ENCODE measurements at regions not wholly inside any gene's neighbourhood (a gene's known extent, or its start where the extent isn't known, plus 50 kb on each side); places are given as distances from the start of the nearest gene placed in this dataset.

GRCh38 chr14:86237733-86238132, 707.8 kb downstream of the FLRT2 start:
- POLR2A ChIA-PET, result no interaction called here
- no peaks in the 10 kb centered on the region for H3K27me3 Mint-ChIP-seq

GRCh38 chr14:86221755-86222154, 691.8 kb downstream of the FLRT2 start:
- no peaks in the 10 kb centered on the region for H3K36me3 Mint-ChIP-seq
- no peak overlapping the region for H3K27ac Mint-ChIP-seq
- no peaks in the 10 kb centered on the region for H3K4me1 Mint-ChIP-seq
- ATAC-seq (ENCODE audit: low read depth) (no peak), DNase-seq (no peak)
- H3K4me3 Mint-ChIP-seq, result no peak overlapping the region
- H3K9me3 Mint-ChIP-seq, result peaks cover 4% of the 10 kb centered on the region
- POLR2A ChIA-PET, result no interaction called here
- H3K27me3 Mint-ChIP-seq, result no peaks in the 10 kb centered on the region

More at GRCh38 chr14:86237733-86238132, 707.8 kb downstream of the FLRT2 start:
- Mint-ChIP-seq H3K4me1 (no peaks in the 10 kb centered on the region), H3K36me3 (no peaks in the 10 kb centered on the region), H3K4me3 (no peak overlapping the region), H3K27ac (no peak overlapping the region), H3K9me3 (peaks cover 7% of the 10 kb centered on the region)
- DNase-seq (no peak), ATAC-seq (ENCODE audit: low read depth) (no peak)

- H3K4me1 Mint-ChIP-seq, result no peaks in the 10 kb centered on the region
- H3K27me3 Mint-ChIP-seq, result no peaks in the 10 kb centered on the region
- H3K9me3 Mint-ChIP-seq, result peaks cover 4% of the 10 kb centered on the region
- POLR2A ChIA-PET, result no interaction called here
- no peak overlapping the region for H3K4me3 Mint-ChIP-seq
- no peak overlapping the region for H3K27ac Mint-ChIP-seq
- no peak for DNase-seq
- no peak for ATAC-seq (ENCODE audit: low read depth)
- no peaks in the 10 kb centered on the region for H3K36me3 Mint-ChIP-seq
Measured at GRCh38 chr14:86221000-86221399, 691.1 kb downstream of the FLRT2 start.

- Mint-ChIP-seq H3K27me3 (no peaks in the 10 kb centered on the region), H3K4me3 (no peak overlapping the region), H3K4me1 (no peaks in the 10 kb centered on the region), H3K36me3 (no peaks in the 10 kb centered on the region), H3K27ac (no peak overlapping the region), H3K9me3 (no peaks in the 10 kb centered on the region)
- DNase-seq (no peak), ATAC-seq (ENCODE audit: low read depth) (no peak)
- POLR2A ChIA-PET, result no interaction called here
Measured at GRCh38 chr14:86217523-86217922, 687.6 kb downstream of the FLRT2 start.

- Mint-ChIP-seq H3K27ac (no peak overlapping the region), H3K4me1 (peaks cover 5% of the 10 kb centered on the region), H3K36me3 (no peaks in the 10 kb centered on the region), H3K27me3 (no peaks in the 10 kb centered on the region), H3K4me3 (no peak overlapping the region), H3K9me3 (peaks cover 19% of the 10 kb centered on the region)
- POLR2A ChIA-PET, result no interaction called here
- ATAC-seq (ENCODE audit: low read depth), result no peak
- no peak for DNase-seq
Measured at GRCh38 chr14:86203843-86204242, 673.9 kb downstream of the FLRT2 start.

- no peak for DNase-seq
- Mint-ChIP-seq H3K4me1 (no peaks in the 10 kb centered on the region), H3K4me3 (no peak overlapping the region), H3K27me3 (no peaks in the 10 kb centered on the region), H3K27ac (no peak overlapping the region), H3K9me3 (peaks cover 10% of the 10 kb centered on the region), H3K36me3 (no peaks in the 10 kb centered on the region)
- no peak for ATAC-seq (ENCODE audit: low read depth)
- POLR2A ChIA-PET, result no interaction called here
Measured at GRCh38 chr14:86196471-86196870, 666.5 kb downstream of the FLRT2 start.

GRCh38 chr14:86193756-86194155, 663.8 kb downstream of the FLRT2 start:
- H3K36me3 Mint-ChIP-seq, result no peaks in the 10 kb centered on the region
- no peak overlapping the region for H3K4me3 Mint-ChIP-seq
- POLR2A ChIA-PET, result no interaction called here
- DNase-seq (no peak), ATAC-seq (ENCODE audit: low read depth) (no peak)
- peaks cover 1% of the 10 kb centered on the region for H3K9me3 Mint-ChIP-seq
- no peaks in the 10 kb centered on the region for H3K27me3 Mint-ChIP-seq
- H3K4me1 Mint-ChIP-seq, result no peaks in the 10 kb centered on the region
- no peak overlapping the region for H3K27ac Mint-ChIP-seq

GRCh38 chr14:86179980-86180379, 650.0 kb downstream of the FLRT2 start:
- Mint-ChIP-seq H3K9me3 (peaks cover 3% of the 10 kb centered on the region), H3K4me1 (no peaks in the 10 kb centered on the region), H3K4me3 (no peak overlapping the region), H3K27ac (no peak overlapping the region), H3K27me3 (no peaks in the 10 kb centered on the region), H3K36me3 (no peaks in the 10 kb centered on the region)
- ATAC-seq (ENCODE audit: low read depth) (no peak), DNase-seq (no peak)
- POLR2A ChIA-PET, result no interaction called here

GRCh38 chr14:86168371-86168770, 638.4 kb downstream of the FLRT2 start:
- Mint-ChIP-seq H3K4me1 (no peaks in the 10 kb centered on the region), H3K27me3 (no peaks in the 10 kb centered on the region), H3K36me3 (no peaks in the 10 kb centered on the region), H3K27ac (no peak overlapping the region), H3K9me3 (peaks cover 7% of the 10 kb centered on the region), H3K4me3 (no peak overlapping the region)
- ATAC-seq (ENCODE audit: low read depth) (no peak), DNase-seq (no peak)
- POLR2A ChIA-PET, result no interaction called here

- Mint-ChIP-seq H3K9me3 (peaks cover 5% of the 10 kb centered on the region), H3K36me3 (no peaks in the 10 kb centered on the region), H3K27me3 (no peaks in the 10 kb centered on the region), H3K4me3 (no peak overlapping the region), H3K4me1 (no peaks in the 10 kb centered on the region), H3K27ac (no peak overlapping the region)
- DNase-seq (no peak), ATAC-seq (ENCODE audit: low read depth) (no peak)
- POLR2A ChIA-PET, result no interaction called here
Measured at GRCh38 chr14:86166541-86166940, 636.6 kb downstream of the FLRT2 start.

GRCh38 chr14:86153480-86153879, 623.5 kb downstream of the FLRT2 start:
- peaks cover 4% of the 10 kb centered on the region for H3K9me3 Mint-ChIP-seq
- no peaks in the 10 kb centered on the region for H3K4me1 Mint-ChIP-seq
- H3K27ac Mint-ChIP-seq, result no peak overlapping the region
- POLR2A ChIA-PET, result no interaction called here
- no peak for DNase-seq
- H3K27me3 Mint-ChIP-seq, result no peaks in the 10 kb centered on the region
- no peaks in the 10 kb centered on the region for H3K36me3 Mint-ChIP-seq
- no peak for ATAC-seq (ENCODE audit: low read depth)
- no peak overlapping the region for H3K4me3 Mint-ChIP-seq

GRCh38 chr14:86143248-86143647, 613.3 kb downstream of the FLRT2 start:
- DNase-seq (no peak), ATAC-seq (ENCODE audit: low read depth) (no peak)
- no peak overlapping the region for H3K27ac Mint-ChIP-seq
- H3K4me1 Mint-ChIP-seq, result no peaks in the 10 kb centered on the region
- POLR2A ChIA-PET, result no interaction called here
- no peaks in the 10 kb centered on the region for H3K36me3 Mint-ChIP-seq
- H3K9me3 Mint-ChIP-seq, result peaks cover 1% of the 10 kb centered on the region
- no peaks in the 10 kb centered on the region for H3K27me3 Mint-ChIP-seq
- no peak overlapping the region for H3K4me3 Mint-ChIP-seq

GRCh38 chr14:86141966-86142365, 612.0 kb downstream of the FLRT2 start:
- Mint-ChIP-seq H3K9me3 (peaks cover 1% of the 10 kb centered on the region), H3K4me3 (no peak overlapping the region), H3K36me3 (no peaks in the 10 kb centered on the region), H3K4me1 (no peaks in the 10 kb centered on the region), H3K27me3 (no peaks in the 10 kb centered on the region), H3K27ac (no peak overlapping the region)
- no peak for DNase-seq
- ATAC-seq (ENCODE audit: low read depth), result no peak
- POLR2A ChIA-PET, result no interaction called here

- peaks cover 2% of the 10 kb centered on the region for H3K36me3 Mint-ChIP-seq
- ATAC-seq (ENCODE audit: low read depth), result no peak
- H3K4me3 Mint-ChIP-seq, result no peak overlapping the region
- no peaks in the 10 kb centered on the region for H3K4me1 Mint-ChIP-seq
- peaks cover 3% of the 10 kb centered on the region for H3K9me3 Mint-ChIP-seq
- H3K27ac Mint-ChIP-seq, result no peak overlapping the region
- POLR2A ChIA-PET, result no interaction called here
- no peaks in the 10 kb centered on the region for H3K27me3 Mint-ChIP-seq
- DNase-seq, result no peak
Measured at GRCh38 chr14:86129426-86129825, 599.5 kb downstream of the FLRT2 start.

- POLR2A ChIA-PET, result no interaction called here
- DNase-seq (no peak), ATAC-seq (ENCODE audit: low read depth) (no peak)
- Mint-ChIP-seq H3K36me3 (peaks cover 2% of the 10 kb centered on the region), H3K27me3 (no peaks in the 10 kb centered on the region), H3K27ac (no peak overlapping the region), H3K9me3 (peaks cover 4% of the 10 kb centered on the region), H3K4me1 (no peaks in the 10 kb centered on the region), H3K4me3 (no peak overlapping the region)
Measured at GRCh38 chr14:86124328-86124727, 594.4 kb downstream of the FLRT2 start.
